ENCODE measurements at regions not wholly inside any gene's neighbourhood (a gene's known extent, or its start where the extent isn't known, plus 50 kb on each side); places are given as distances from the start of the nearest gene placed in this dataset.
A peak's percentile ranks its signal among the peaks of the same experiment; 100 is the strongest.

- H3K9me3 ChIP-seq = no peaks in the 10 kb centered on the region
- H3K27me3 ChIP-seq = no peaks in the 10 kb centered on the region
- no peak overlapping the region for H3K4me3 ChIP-seq
- TF ChIP-seq POLR2A (IDR thresholded peaks at IDR 0.05) (no peak), EP300 (IDR thresholded peaks at IDR 0.05) (no peak), CTCF (IDR thresholded peaks at IDR 0.05) (no peak), POLR2AphosphoS5 (IDR thresholded peaks at IDR 0.05) (no peak)
- no peaks in the 10 kb centered on the region for H3K4me1 ChIP-seq
- DNase-seq = no peak
- 69 to 100% (median 91%) methylated on average over 1 of the region's 1 CpG for WGBS, 5 donors
- H3K27ac ChIP-seq = no peak overlapping the region
- intact Hi-C loops (cut with DNase I; ENCODE audit: low total_unique reads) = no loop called here
- no peaks in the 10 kb centered on the region for H3K36me3 ChIP-seq
Measured at GRCh38 chr3:22907161-22907780, 295.9 kb upstream of the UBE2E2 start.

- no peak for DNase-seq
- Histone ChIP-seq H3K27me3 (no peaks in the 10 kb centered on the region), H3K4me1 (no peaks in the 10 kb centered on the region), H3K9me3 (no peaks in the 10 kb centered on the region), H3K36me3 (no peaks in the 10 kb centered on the region), H3K4me3 (no peak overlapping the region), H3K27ac (no peak overlapping the region)
- 57 to 68% (median 64%) methylated on average over 2 of the region's 2 CpGs for WGBS, 5 donors
- TF ChIP-seq POLR2A (IDR thresholded peaks at IDR 0.05) (no peak), EP300 (IDR thresholded peaks at IDR 0.05) (no peak), POLR2AphosphoS5 (IDR thresholded peaks at IDR 0.05) (no peak), CTCF (IDR thresholded peaks at IDR 0.05) (no peak)
- intact Hi-C loops (cut with DNase I; ENCODE audit: low total_unique reads) = no loop called here
Measured at GRCh38 chr3:22907796-22908195, 295.3 kb upstream of the UBE2E2 start.

GRCh38 chr3:22908989-22909507 lies 294.1 kb upstream of the UBE2E2 start:
- peak in 1 of 2 donors; percentile 55 for DNase-seq
- Histone ChIP-seq H3K27me3 (no peaks in the 10 kb centered on the region), H3K4me1 (no peaks in the 10 kb centered on the region), H3K9me3 (no peaks in the 10 kb centered on the region), H3K4me3 (no peak overlapping the region), H3K36me3 (no peaks in the 10 kb centered on the region), H3K27ac (no peak overlapping the region)
- TF ChIP-seq POLR2AphosphoS5 (IDR thresholded peaks at IDR 0.05) = no peak
- intact Hi-C loops (cut with DNase I; ENCODE audit: low total_unique reads) = no loop called here
- 48 to 62% (median 54%) methylated on average over 3 of the region's 3 CpGs for WGBS, 5 donors

- Histone ChIP-seq H3K9me3 (no peaks in the 10 kb centered on the region), H3K4me1 (no peaks in the 10 kb centered on the region), H3K36me3 (no peaks in the 10 kb centered on the region), H3K4me3 (no peak overlapping the region), H3K27me3 (no peaks in the 10 kb centered on the region), H3K27ac (no peak overlapping the region)
- 46 to 53% (median 48%) methylated on average over 2 of the region's 2 CpGs for WGBS, 5 donors
- peak in 1 of 2 donors; percentile 11 for DNase-seq
- no peak for TF ChIP-seq POLR2A (IDR thresholded peaks at IDR 0.05)
- no peak for TF ChIP-seq POLR2AphosphoS5 (IDR thresholded peaks at IDR 0.05)
- no peak for TF ChIP-seq EP300 (IDR thresholded peaks at IDR 0.05)
- TF ChIP-seq CTCF (IDR thresholded peaks at IDR 0.05) = no peak
- intact Hi-C loops (cut with DNase I; ENCODE audit: low total_unique reads) = no loop called here
Measured at GRCh38 chr3:22916933-22917332, 286.2 kb upstream of the UBE2E2 start.

- DNase-seq = no peak
- Histone ChIP-seq H3K4me1 (no peaks in the 10 kb centered on the region), H3K9me3 (no peaks in the 10 kb centered on the region), H3K4me3 (no peak overlapping the region), H3K27me3 (no peaks in the 10 kb centered on the region), H3K27ac (no peak overlapping the region), H3K36me3 (no peaks in the 10 kb centered on the region)
- 60 to 76% (median 67%) methylated on average over 3 of the region's 3 CpGs for WGBS, 5 donors
- TF ChIP-seq EP300 (IDR thresholded peaks at IDR 0.05) (no peak), POLR2A (IDR thresholded peaks at IDR 0.05) (no peak), CTCF (IDR thresholded peaks at IDR 0.05) (no peak), POLR2AphosphoS5 (IDR thresholded peaks at IDR 0.05) (no peak)
- intact Hi-C loops (cut with DNase I; ENCODE audit: low total_unique reads) = no loop called here
Measured at GRCh38 chr3:22920006-22920405, 283.1 kb upstream of the UBE2E2 start.

Measured in stomach (tissue), 8 donors.